Upper lobe of left lung (tissue), 6 donors: ENCODE measurements at regions not wholly inside any gene's neighbourhood (a gene's known extent, or its start where the extent isn't known, plus 50 kb on each side); places are given as distances from the start of the nearest gene placed in this dataset.

Experiments used
- ATAC-seq, 2 donors: fragments of 200-7000 bp; cut with Tn5 transposase; one replicate each; pipeline ENCODE4 v1.9.1; 2022; ENCODE audit warnings: mild to moderate bottlenecking in 2 of 2, moderate library complexity in 2 of 2; ENCODE audit not compliant: low FRiP score in 2 of 2
- DNase-seq, 2 donors: peaks; one replicate each; pipeline ENCODE4 v3.0.0-alpha.2; 2019 to 2020
- H3K27ac ChIP-seq, 4 donors: fragments of 200-600 bp; sonication (generic); one replicate each; pipeline ENCODE4 v1.5.1; 2016 to 2019
- H3K27me3 ChIP-seq, 4 donors: fragments of 200-600 bp; sonication (generic); one replicate each; pipeline ENCODE4 v1.5.1; 2017 to 2019
- H3K36me3 ChIP-seq, 4 donors: fragments of 200-600 bp; sonication (generic); one replicate each; pipeline ENCODE4 v1.5.1; 2016 to 2019
- H3K4me1 ChIP-seq, 4 donors: fragments of 200-600 bp; sonication (generic); one replicate each; pipeline ENCODE4 v1.5.1; 2018 to 2019
- H3K4me3 ChIP-seq, 4 donors: fragments of 200-600 bp; sonication (generic); one replicate each; pipeline ENCODE4 v1.5.1; 2017 to 2019; ENCODE audit warnings: mild to moderate bottlenecking in 2 of 4, moderate library complexity in 1 of 4
- H3K9me3 ChIP-seq, 4 donors: fragments of 200-600 bp; sonication (generic); one replicate each; pipeline ENCODE4 v1.5.1; 2018 to 2019
- EP300 ChIP-seq, 4 donors: sonication (generic); formaldehyde crosslinking; IDR thresholded peaks; one replicate each; pipeline ENCODE4 v1.5.1; 2017; ENCODE audit warnings: antibody characterized with exemption in 4 of 4, control low read depth in 2 of 4
- POLR2A ChIP-seq, 4 donors: fragments of 450-650 bp; IDR thresholded peaks; one replicate each; pipeline ENCODE4 v1.5.1; 2016 to 2017; ENCODE audit warnings: antibody characterized with exemption in 4 of 4, mild to moderate bottlenecking in 2 of 4
- POLR2AphosphoS5 ChIP-seq, 2 donors: sonication (generic); formaldehyde crosslinking; IDR thresholded peaks; one replicate each; pipeline ENCODE4 v1.5.1; 2017; ENCODE audit warnings: antibody characterized with exemption in 2 of 2
- WGBS, 2 donors: methylation state at CpG; one replicate each; pipeline ENCODE4 v1.1.5; 2017 to 2018; 5-methylcytosine and 5-hydroxymethylcytosine counted together
- TF ChIP-seq, protein P1 (sequence below), 6 experiments: fragments of 450-650 bp in 4 of 6; fragments of 200-600 bp in 2 of 6; sonication (generic) in 2 of 6; IDR thresholded peaks; one replicate each; pipeline ENCODE4 v1.5.1; 2016 to 2019; ENCODE audit warnings: antibody characterized with exemption in 6 of 6
- donor health status: DM: no; HTN: no; CAD: no; lungs with moderate emphysema.
- donor health status: DM: no; HTN: yes; CAD: no; lungs with severe emphysema.

DNA sequence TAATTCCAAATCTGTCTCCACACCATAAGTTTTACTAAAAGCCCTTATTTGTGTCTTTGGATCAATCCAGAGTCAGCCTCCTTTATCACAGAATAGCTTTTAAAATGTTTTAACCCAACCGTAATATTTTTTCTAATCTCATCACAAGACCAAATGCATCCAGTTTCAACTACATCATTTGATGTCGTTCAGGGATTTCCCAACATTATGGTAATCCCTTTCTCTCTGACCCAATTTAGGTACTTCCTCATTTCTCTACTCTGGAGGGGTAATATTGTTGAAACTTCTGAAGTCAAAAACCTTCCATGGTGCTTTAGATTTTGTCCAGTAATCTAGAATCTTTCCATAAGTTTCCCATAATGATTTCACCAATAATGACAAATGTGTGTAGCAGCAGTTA, 596.8 kb downstream of the SOX5 start:
- Histone ChIP-seq H3K4me3 (no peak overlapping the region), H3K36me3 (no peaks in the 10 kb centered on the region), H3K4me1 (no peaks in the 10 kb centered on the region), H3K9me3 (no peaks in the 10 kb centered on the region), H3K27me3 (no peaks in the 10 kb centered on the region), H3K27ac (no peak overlapping the region)
- DNase-seq (no peak), ATAC-seq (no peak)
- TF ChIP-seq POLR2A (IDR thresholded peaks at IDR 0.05) (no peak), POLR2AphosphoS5 (IDR thresholded peaks at IDR 0.05) (no peak), EP300 (IDR thresholded peaks at IDR 0.05) (no peak)
- TF ChIP-seq, protein P1, sequence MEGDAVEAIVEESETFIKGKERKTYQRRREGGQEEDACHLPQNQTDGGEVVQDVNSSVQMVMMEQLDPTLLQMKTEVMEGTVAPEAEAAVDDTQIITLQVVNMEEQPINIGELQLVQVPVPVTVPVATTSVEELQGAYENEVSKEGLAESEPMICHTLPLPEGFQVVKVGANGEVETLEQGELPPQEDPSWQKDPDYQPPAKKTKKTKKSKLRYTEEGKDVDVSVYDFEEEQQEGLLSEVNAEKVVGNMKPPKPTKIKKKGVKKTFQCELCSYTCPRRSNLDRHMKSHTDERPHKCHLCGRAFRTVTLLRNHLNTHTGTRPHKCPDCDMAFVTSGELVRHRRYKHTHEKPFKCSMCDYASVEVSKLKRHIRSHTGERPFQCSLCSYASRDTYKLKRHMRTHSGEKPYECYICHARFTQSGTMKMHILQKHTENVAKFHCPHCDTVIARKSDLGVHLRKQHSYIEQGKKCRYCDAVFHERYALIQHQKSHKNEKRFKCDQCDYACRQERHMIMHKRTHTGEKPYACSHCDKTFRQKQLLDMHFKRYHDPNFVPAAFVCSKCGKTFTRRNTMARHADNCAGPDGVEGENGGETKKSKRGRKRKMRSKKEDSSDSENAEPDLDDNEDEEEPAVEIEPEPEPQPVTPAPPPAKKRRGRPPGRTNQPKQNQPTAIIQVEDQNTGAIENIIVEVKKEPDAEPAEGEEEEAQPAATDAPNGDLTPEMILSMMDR (IDR thresholded peaks at IDR 0.05), result no peak
- WGBS, 2 donors, result 77 to 79% methylated on average over 2 of the region's 2 CpGs

DNA sequence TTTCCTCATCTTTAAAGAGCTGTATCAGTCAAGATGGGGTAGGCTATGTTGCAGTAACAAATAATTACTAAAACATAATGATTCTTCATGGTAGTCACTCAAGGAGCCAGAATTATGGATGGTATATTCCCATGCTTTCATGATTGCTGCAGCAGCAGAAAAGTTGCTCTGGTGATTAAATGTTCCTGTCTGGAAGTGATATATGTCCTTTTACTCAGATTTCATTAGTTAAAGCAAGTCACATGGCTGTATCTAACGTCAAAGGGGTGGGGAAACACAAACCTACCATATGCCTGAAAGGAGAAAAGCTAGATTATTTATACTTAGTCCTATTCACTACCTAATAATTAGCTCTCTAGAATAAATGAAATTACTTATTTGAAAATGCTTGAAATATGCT, 594.7 kb downstream of the SOX5 start:
- no peak overlapping the region for H3K27ac ChIP-seq
- 27 to 50% methylated on average over 1 of the region's 1 CpG for WGBS, 2 donors
- no peaks in the 10 kb centered on the region for H3K36me3 ChIP-seq
- no peak overlapping the region for H3K4me3 ChIP-seq
- TF ChIP-seq EP300 (IDR thresholded peaks at IDR 0.05) (no peak), POLR2A (IDR thresholded peaks at IDR 0.05) (no peak), POLR2AphosphoS5 (IDR thresholded peaks at IDR 0.05) (no peak)
- TF ChIP-seq, protein P1 (IDR thresholded peaks at IDR 0.05), result no peak
- ATAC-seq (no peak), DNase-seq (no peak)
- H3K4me1 ChIP-seq, result no peaks in the 10 kb centered on the region
- no peaks in the 10 kb centered on the region for H3K27me3 ChIP-seq
- no peaks in the 10 kb centered on the region for H3K9me3 ChIP-seq

DNA sequence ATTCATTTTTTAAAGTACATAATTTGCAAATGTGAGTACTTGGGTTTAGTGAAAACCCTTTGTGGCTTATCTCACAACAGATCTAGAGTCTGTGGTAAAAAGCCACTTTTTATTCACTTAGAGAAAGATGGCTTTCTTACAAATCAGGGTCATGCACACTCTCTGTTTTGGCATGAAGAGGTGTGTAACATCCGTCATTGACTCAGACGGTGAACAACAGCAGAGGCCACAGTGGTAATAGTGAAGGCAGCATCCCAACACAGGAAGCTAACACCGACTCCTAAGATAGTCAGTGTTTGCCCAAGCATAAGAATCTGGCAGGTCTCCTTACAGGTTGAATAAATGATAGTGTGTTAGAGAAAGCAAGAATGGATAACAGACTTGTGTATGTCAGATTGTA, 593.0 kb downstream of the SOX5 start:
- peaks cover 0 to 4% (median 0%) of the 10 kb centered on the region in 4 donors for H3K4me1 ChIP-seq
- H3K36me3 ChIP-seq, result no peaks in the 10 kb centered on the region
- DNase-seq (no peak), ATAC-seq (no peak)
- H3K27ac ChIP-seq, result no peak overlapping the region
- no peaks in the 10 kb centered on the region for H3K9me3 ChIP-seq
- 73 to 77% methylated on average over 3 of the region's 3 CpGs for WGBS, 2 donors
- no peak overlapping the region for H3K4me3 ChIP-seq
- no peaks in the 10 kb centered on the region for H3K27me3 ChIP-seq
- no peak for TF ChIP-seq POLR2AphosphoS5 (IDR thresholded peaks at IDR 0.05)
- no peak for TF ChIP-seq POLR2A (IDR thresholded peaks at IDR 0.05)
- no peak for TF ChIP-seq EP300 (IDR thresholded peaks at IDR 0.05)
- TF ChIP-seq, protein P1 (IDR thresholded peaks at IDR 0.05), result no peak

DNA sequence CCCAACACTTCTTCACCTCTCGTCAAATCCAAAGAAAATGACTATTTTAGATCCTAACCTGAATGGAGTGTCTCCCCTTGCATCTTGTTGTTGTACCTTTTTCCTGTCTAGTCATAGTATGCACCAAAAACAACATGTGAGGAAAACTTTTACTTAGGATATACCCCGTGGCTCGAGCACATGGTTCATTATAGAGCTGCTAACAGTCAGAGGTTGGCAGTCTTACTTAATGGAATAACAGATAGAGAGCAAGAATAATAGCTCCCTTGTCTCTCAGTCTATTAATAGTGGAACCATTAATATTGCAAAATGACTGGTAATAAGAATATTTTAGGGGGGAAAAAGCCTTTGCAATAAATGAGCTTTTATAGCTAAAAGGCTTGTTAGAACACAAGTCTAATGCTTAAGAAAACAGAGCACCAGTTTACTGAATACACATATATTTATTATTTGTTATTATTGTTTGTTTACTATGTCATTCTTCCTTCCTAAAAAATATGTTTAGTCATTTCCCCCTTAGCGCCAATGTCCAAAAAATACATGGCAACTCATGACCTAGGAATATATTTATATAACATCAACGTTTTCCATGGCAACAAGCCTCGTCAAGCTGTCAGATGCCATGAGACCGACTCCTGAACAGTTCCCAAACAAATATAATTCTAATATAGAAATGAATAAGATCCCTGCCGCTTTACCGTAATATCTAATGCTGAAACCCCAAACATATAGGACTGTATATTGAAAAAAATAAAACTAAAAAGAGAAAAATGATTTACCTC, 592.4 kb downstream of the SOX5 start:
- Histone ChIP-seq H3K27ac (no peak overlapping the region), H3K27me3 (no peaks in the 10 kb centered on the region), H3K9me3 (no peaks in the 10 kb centered on the region), H3K4me3 (no peak overlapping the region), H3K4me1 (peaks cover 0 to 4% (median 0%) of the 10 kb centered on the region in 4 donors), H3K36me3 (no peaks in the 10 kb centered on the region)
- ATAC-seq (no peak), DNase-seq (no peak)
- TF ChIP-seq EP300 (IDR thresholded peaks at IDR 0.05) (no peak), POLR2AphosphoS5 (IDR thresholded peaks at IDR 0.05) (no peak)
- TF ChIP-seq, protein P1 (IDR thresholded peaks at IDR 0.05), result no peak
- 78 to 79% methylated on average over 9 of the region's 9 CpGs for WGBS, 2 donors
